AG04449 (cell line): ENCODE measurements at regions not wholly inside any gene's neighbourhood (a gene's known extent, or its start where the extent isn't known, plus 50 kb on each side); places are given as distances from the start of the nearest gene placed in this dataset.

Source experiments
- CTCF ChIA-PET: fragments of 350-600 bp; formaldehyde crosslinking; extraction: SDS; loops from one replicate; lab custom pipeline; 2021; ENCODE audit warnings: antibody characterized with exemption; lab: Yijun Ruan, JAX
- POLR2A ChIA-PET: fragments of 400-600, 350-600 bp; formaldehyde crosslinking; extraction: SDS; loops from one replicate; lab custom pipeline; 2020; ENCODE audit warnings: antibody characterized with exemption, inconsistent platforms; lab: Yijun Ruan, JAX
- DNase-seq: peaks from one replicate; pipeline ENCODE4 v3.0.0-alpha.2; 2010; ENCODE audit warnings: low read depth, low spot score
- H3K4me3 ChIP-seq: 2 replicates; pipeline ENCODE4 v1.5.1; 2011; ENCODE audit warnings: low read depth, mild to moderate bottlenecking, control low read depth, low read length
- CTCF ChIP-seq: IDR thresholded peaks from one replicate; pipeline ENCODE4 v1.5.1; 2011; ENCODE audit warnings: mild to moderate bottlenecking, moderate library complexity, low read length, control low read depth, inconsistent platforms; ENCODE audit not compliant: insufficient read depth; ENCODE audit errors: missing control alignments

DNA sequence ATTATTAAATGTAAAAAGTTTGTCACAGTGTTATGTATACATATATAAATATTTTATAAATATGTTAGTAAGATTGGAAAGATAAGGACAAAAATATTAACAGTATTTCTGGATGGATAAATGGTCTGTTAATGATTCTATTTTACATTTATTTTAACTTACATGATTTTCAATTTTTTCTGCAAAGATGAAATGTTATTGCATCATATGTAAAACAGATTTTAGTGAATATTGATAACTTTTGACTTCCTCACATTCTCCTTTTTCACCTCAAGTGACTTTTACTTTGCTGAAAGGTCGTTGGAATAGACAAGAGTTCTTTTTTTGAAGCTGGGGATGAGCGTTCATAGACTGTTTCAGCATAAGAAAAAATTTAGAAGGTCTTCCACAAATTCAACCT, 1554.7 kb upstream of the TENM4 start:
- H3K4me3 ChIP-seq: no peak overlapping the region
- ChIA-PET CTCF (no interaction called here), POLR2A (no interaction called here)
- DNase-seq: no peak
- TF ChIP-seq CTCF: no peak

GRCh38 chr11:80993536-80993935, 1552.7 kb upstream of the TENM4 start:
- TF ChIP-seq CTCF: no peak
- no peak for DNase-seq
- POLR2A ChIA-PET: no interaction called here
- CTCF ChIA-PET: no interaction called here
- H3K4me3 ChIP-seq: no peak overlapping the region

DNA sequence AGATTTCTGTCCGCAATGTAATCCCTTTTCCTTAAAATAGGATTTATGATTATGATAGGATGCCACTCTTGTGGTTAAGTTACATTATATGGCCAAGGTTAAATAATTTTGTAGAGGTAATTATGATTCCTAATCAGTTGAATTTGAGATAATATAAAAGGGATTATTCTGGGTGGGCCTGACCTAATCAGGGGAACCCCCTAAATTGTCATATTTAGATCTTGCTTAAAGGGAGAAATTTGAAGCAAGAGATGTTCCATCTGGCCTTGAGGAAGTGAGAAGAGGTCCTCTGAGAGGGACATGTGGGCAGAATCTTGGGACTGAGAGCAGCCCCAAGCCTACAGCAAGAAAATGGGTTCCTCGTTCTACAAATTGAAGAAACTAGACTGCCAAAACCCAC, 1550.1 kb upstream of the TENM4 start:
- H3K4me3 ChIP-seq: no peak overlapping the region
- TF ChIP-seq CTCF: no peak
- POLR2A ChIA-PET: no interaction called here
- CTCF ChIA-PET: no interaction called here
- DNase-seq: no peak

- no peak for TF ChIP-seq CTCF
- CTCF ChIA-PET: no interaction called here
- POLR2A ChIA-PET: no interaction called here
- DNase-seq: no peak
- H3K4me3 ChIP-seq: no peak overlapping the region
Observed at GRCh38 chr11:80987171-80987570, 1546.3 kb upstream of the TENM4 start.

- ChIA-PET POLR2A (no interaction called here), CTCF (no interaction called here)
- no peak for TF ChIP-seq CTCF
- H3K4me3 ChIP-seq: no peak overlapping the region
- no peak for DNase-seq
Observed at GRCh38 chr11:80986421-80987074, 1545.7 kb upstream of the TENM4 start.

DNA sequence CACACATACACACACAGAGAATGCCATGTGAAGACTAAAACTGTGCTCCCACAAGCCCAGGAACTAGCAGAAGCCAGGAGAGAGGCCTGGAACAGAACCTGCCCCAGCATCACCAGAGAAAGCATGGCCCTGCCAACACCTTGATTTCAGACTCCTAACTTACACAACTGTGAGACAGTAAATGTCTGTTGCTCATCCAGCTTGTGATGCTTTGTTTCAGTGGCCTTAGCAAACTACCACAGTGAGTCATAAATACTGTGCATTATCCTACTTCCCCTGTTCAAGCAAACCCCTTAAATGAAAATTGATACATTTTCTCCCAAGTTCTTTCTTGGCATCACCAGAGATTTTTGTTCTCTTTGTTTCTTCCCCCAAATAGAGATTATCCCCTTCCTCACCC, 1539.4 kb upstream of the TENM4 start:
- H3K4me3 ChIP-seq: no peak overlapping the region
- ChIA-PET POLR2A (no interaction called here), CTCF (no interaction called here)
- no peak for TF ChIP-seq CTCF
- DNase-seq: no peak
